SK-N-SH (cell line): ENCODE measurements at regions not wholly inside any gene's neighbourhood (a gene's known extent, or its start where the extent isn't known, plus 50 kb on each side); places are given as distances from the start of the nearest gene placed in this dataset.

ENCODE experiments used
- CTCF ChIA-PET: fragments of 300-600, 350-600 bp; formaldehyde crosslinking; extraction: SDS; loops from one replicate; lab custom pipeline; 2021; lab: Yijun Ruan, JAX
- POLR2A ChIA-PET: fragments of 350-600 bp; sonication (Branson Sonifier 250); formaldehyde crosslinking; extraction: SDS; loops from one replicate; lab custom pipeline; 2020; ENCODE audit warnings: antibody characterized with exemption, inconsistent platforms; lab: Yijun Ruan, JAX
- DNase-seq: peaks from one replicate; pipeline ENCODE4 v3.0.0; 2012
- H2AFZ ChIP-seq: fragments of 200-600 bp; sonication (generic); 2 replicates; pipeline ENCODE4 v1.8.1; 2016; ENCODE audit warnings: antibody characterized with exemption, mild to moderate bottlenecking, low read depth
- H3F3A ChIP-seq: fragments of 200-600 bp; sonication (generic); replicated peaks from 2 replicates; pipeline ENCODE3; 2016; ENCODE audit warnings: antibody characterized with exemption, mild to moderate bottlenecking; ENCODE audit not compliant: insufficient read depth
- H3K27ac ChIP-seq, 2 experiments: fragments of 200-500 bp in 1 of 2; fragments of 200-600 bp in 1 of 2; sonication (Bioruptor generic) in 1 of 2; sonication (generic), shearing (Covaris generic) in 1 of 2; 2 replicates each; pipeline versions ENCODE4 v1.5.1 to v1.6.1; 2014 to 2016; ENCODE audit warnings: low read depth in 2 of 2, inconsistent platforms in 1 of 2, low read length in 1 of 2, mild to moderate bottlenecking in 1 of 2, mixed read lengths in 1 of 2
- H3K27me3 ChIP-seq: fragments of 200-600 bp; sonication (generic), shearing (Covaris generic); 2 replicates; pipeline ENCODE4 v1.6.1; 2016; ENCODE audit warnings: mixed run types; ENCODE audit not compliant: insufficient read depth
- H3K36me3 ChIP-seq, 2 experiments: fragments of 200-500 bp in 1 of 2; fragments of 200-600 bp in 1 of 2; sonication (Bioruptor generic) in 1 of 2; sonication (generic) in 1 of 2; replicated peaks in 1 of 2; 2 replicates each; pipeline versions ENCODE3 to v1.5.1; 2014 to 2016; ENCODE audit warnings: low read length in 1 of 2, mild to moderate bottlenecking in 1 of 2; ENCODE audit not compliant: insufficient read depth in 2 of 2, control insufficient read depth in 1 of 2
- H3K4me1 ChIP-seq, 2 experiments: fragments of 200-500 bp in 1 of 2; fragments of 200-600 bp in 1 of 2; sonication (Bioruptor generic) in 1 of 2; sonication (generic), shearing (Covaris generic) in 1 of 2; 2 replicates each; pipeline versions ENCODE4 v1.5.1 to v1.6.1; 2014 to 2016; ENCODE audit warnings: low read depth in 1 of 2, low read length in 1 of 2, mixed run types in 1 of 2; ENCODE audit not compliant: insufficient read depth in 2 of 2, control insufficient read depth in 1 of 2
- H3K4me2 ChIP-seq: fragments of 200-600 bp; sonication (generic), shearing (Covaris generic); 2 replicates; pipeline ENCODE4 v1.6.1; 2017; ENCODE audit warnings: mixed run types
- H3K4me3 ChIP-seq, 2 experiments: fragments of 200-500 bp in 1 of 2; fragments of 200-600 bp in 1 of 2; sonication (Bioruptor generic) in 1 of 2; sonication (generic), shearing (Covaris generic) in 1 of 2; 2 replicates each; pipeline versions ENCODE4 v1.5.1 to v1.8.1; 2014 to 2016; ENCODE audit warnings: low read depth in 2 of 2, inconsistent platforms in 1 of 2, low read length in 1 of 2, mild to moderate bottlenecking in 1 of 2, mixed read lengths in 1 of 2, moderate library complexity in 1 of 2
- H3K79me2 ChIP-seq: fragments of 200-600 bp; sonication (generic); 2 replicates; pipeline ENCODE4 v1.8.1; 2017; ENCODE audit warnings: mild to moderate bottlenecking; ENCODE audit not compliant: insufficient read depth
- H3K9ac ChIP-seq: fragments of 200-600 bp; sonication (generic); 2 replicates; pipeline ENCODE4 v1.6.1; 2017; ENCODE audit warnings: mixed run types
- H3K9me2 ChIP-seq: fragments of 200-600 bp; sonication (generic); 2 replicates; pipeline ENCODE4 v1.6.1; 2017; ENCODE audit warnings: mixed run types
- H3K9me3 ChIP-seq: fragments of 200-600 bp; sonication (generic); 2 replicates; pipeline ENCODE4 v1.6.1; 2017; ENCODE audit warnings: mixed run types, mild to moderate bottlenecking, moderate library complexity
- H4K20me1 ChIP-seq: fragments of 200-600 bp; sonication (generic); 2 replicates; pipeline ENCODE4 v1.6.1; 2017; ENCODE audit warnings: mild to moderate bottlenecking, mixed run types; ENCODE audit not compliant: insufficient read depth
- ELF1 ChIP-seq: IDR thresholded peaks from 2 replicates; pipeline ENCODE4 v1.4.0; 2012
- EP300 ChIP-seq, 2 experiments: IDR thresholded peaks; 2 replicates each; pipeline versions ENCODE4 v1.4.0 to v1.6.1; 2012; ENCODE audit warnings: borderline replicate concordance in 1 of 2, low read depth in 1 of 2, low read length in 1 of 2
- FOXM1 ChIP-seq: IDR thresholded peaks from 2 replicates; pipeline ENCODE4 v1.4.0; 2012; ENCODE audit warnings: low read depth, mild to moderate bottlenecking
- GABPA ChIP-seq: IDR thresholded peaks from 2 replicates; pipeline ENCODE4 v1.4.0; 2012; ENCODE audit warnings: low read depth, mild to moderate bottlenecking
- GATA2 ChIP-seq: sonication (generic); formaldehyde crosslinking; IDR thresholded peaks from 2 replicates; pipeline ENCODE4 v1.5.0; 2020; ENCODE audit warnings: mild to moderate bottlenecking, missing genetic modification reagents
- MEF2A ChIP-seq: IDR thresholded peaks from 2 replicates; pipeline ENCODE4 v1.4.0; 2012; ENCODE audit warnings: low read depth, borderline replicate concordance
- POLR2AphosphoS5 ChIP-seq: IDR thresholded peaks from 2 replicates; pipeline ENCODE4 v1.6.1; 2012; ENCODE audit warnings: low read depth, low read length
- RAD21 ChIP-seq: IDR thresholded peaks from 2 replicates; pipeline ENCODE4 v1.6.1; 2012; ENCODE audit warnings: mild to moderate bottlenecking, low read length
- SIN3A ChIP-seq: IDR thresholded peaks from 2 replicates; pipeline ENCODE4 v1.6.1; 2012; ENCODE audit warnings: low read depth, mild to moderate bottlenecking, low read length, moderate library complexity, borderline replicate concordance
- TAF1 ChIP-seq: IDR thresholded peaks from 2 replicates; pipeline ENCODE4 v1.6.1; 2012; ENCODE audit warnings: low read depth, mild to moderate bottlenecking, low read length, moderate library complexity, borderline replicate concordance
- TCF12 ChIP-seq: IDR thresholded peaks from 2 replicates; pipeline ENCODE4 v1.4.0; 2012
- WGBS: methylation state at CpG from one replicate; pipeline ENCODE4 v1.1.6; 2017; ENCODE audit warnings: low lambda C conversion rate; 5-methylcytosine and 5-hydroxymethylcytosine counted together
- TF ChIP-seq, protein P1 (sequence below): IDR thresholded peaks from 2 replicates; pipeline ENCODE4 v1.6.1; 2012; ENCODE audit warnings: mild to moderate bottlenecking, low read depth, low read length, moderate library complexity
- TF ChIP-seq, protein P2 (sequence below): IDR thresholded peaks from 2 replicates; pipeline ENCODE4 v1.4.0; 2012; ENCODE audit warnings: low read depth
- TF ChIP-seq, protein P3 (sequence below): fragments of 150-350 bp; IDR thresholded peaks from 2 replicates; pipeline ENCODE4 v1.6.1; 2017; ENCODE audit warnings: antibody characterized with exemption, low read length, low read depth, borderline replicate concordance
- TF ChIP-seq, protein P4 (sequence below): IDR thresholded peaks from 2 replicates; pipeline ENCODE4 v1.4.0; 2012; ENCODE audit warnings: low read depth, borderline replicate concordance
- TF ChIP-seq, protein P5 (sequence below): IDR thresholded peaks from 2 replicates; pipeline ENCODE4; 2012

DNA sequence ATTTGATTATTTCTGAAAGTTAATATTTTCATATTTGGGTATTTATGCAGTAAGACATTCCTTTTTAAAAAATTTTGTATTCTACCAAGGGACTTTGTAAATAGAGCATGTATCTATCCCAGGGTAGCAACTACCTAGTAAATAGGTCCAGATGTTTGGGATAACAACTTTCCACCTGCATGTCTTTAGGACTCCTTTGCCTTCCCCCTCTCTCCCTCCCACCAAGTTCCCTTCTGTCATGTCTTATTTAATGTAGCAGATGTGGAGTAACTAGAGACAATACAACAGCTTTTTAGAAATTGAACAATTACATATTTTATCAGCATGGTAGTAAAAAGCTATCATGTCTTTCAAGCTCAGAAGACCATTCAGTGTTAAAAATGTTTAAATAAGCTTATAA is 821.0 kb downstream of the C4orf33 start:
- Histone ChIP-seq H3K9me3 (no peaks in the 10 kb centered on the region), H3K4me1 (no peaks in the 10 kb centered on the region), H3K36me3 (no peaks in the 10 kb centered on the region), H3K27me3 (no peaks in the 10 kb centered on the region), H3K27ac (no peak overlapping the region), H3K4me2 (no peak overlapping the region), H3K79me2 (no peaks in the 10 kb centered on the region), H3K9ac (no peak overlapping the region), H3K9me2 (no peaks in the 10 kb centered on the region), H3K4me3 (no peak overlapping the region), H3F3A (no peaks in the 10 kb centered on the region), H2AFZ (no peak overlapping the region), H4K20me1 (no peaks in the 10 kb centered on the region)
- TF ChIP-seq, protein P1, sequence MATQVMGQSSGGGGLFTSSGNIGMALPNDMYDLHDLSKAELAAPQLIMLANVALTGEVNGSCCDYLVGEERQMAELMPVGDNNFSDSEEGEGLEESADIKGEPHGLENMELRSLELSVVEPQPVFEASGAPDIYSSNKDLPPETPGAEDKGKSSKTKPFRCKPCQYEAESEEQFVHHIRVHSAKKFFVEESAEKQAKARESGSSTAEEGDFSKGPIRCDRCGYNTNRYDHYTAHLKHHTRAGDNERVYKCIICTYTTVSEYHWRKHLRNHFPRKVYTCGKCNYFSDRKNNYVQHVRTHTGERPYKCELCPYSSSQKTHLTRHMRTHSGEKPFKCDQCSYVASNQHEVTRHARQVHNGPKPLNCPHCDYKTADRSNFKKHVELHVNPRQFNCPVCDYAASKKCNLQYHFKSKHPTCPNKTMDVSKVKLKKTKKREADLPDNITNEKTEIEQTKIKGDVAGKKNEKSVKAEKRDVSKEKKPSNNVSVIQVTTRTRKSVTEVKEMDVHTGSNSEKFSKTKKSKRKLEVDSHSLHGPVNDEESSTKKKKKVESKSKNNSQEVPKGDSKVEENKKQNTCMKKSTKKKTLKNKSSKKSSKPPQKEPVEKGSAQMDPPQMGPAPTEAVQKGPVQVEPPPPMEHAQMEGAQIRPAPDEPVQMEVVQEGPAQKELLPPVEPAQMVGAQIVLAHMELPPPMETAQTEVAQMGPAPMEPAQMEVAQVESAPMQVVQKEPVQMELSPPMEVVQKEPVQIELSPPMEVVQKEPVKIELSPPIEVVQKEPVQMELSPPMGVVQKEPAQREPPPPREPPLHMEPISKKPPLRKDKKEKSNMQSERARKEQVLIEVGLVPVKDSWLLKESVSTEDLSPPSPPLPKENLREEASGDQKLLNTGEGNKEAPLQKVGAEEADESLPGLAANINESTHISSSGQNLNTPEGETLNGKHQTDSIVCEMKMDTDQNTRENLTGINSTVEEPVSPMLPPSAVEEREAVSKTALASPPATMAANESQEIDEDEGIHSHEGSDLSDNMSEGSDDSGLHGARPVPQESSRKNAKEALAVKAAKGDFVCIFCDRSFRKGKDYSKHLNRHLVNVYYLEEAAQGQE: no peak
- TF ChIP-seq GABPA: no peak
- no peak for TF ChIP-seq FOXM1
- TF ChIP-seq ELF1: no peak
- TF ChIP-seq, protein P2, sequence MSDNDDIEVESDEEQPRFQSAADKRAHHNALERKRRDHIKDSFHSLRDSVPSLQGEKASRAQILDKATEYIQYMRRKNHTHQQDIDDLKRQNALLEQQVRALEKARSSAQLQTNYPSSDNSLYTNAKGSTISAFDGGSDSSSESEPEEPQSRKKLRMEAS: no peak
- no peak for TF ChIP-seq POLR2AphosphoS5
- no peak for DNase-seq
- POLR2A ChIA-PET: no interaction called here
- CTCF ChIA-PET: no interaction called here

DNA sequence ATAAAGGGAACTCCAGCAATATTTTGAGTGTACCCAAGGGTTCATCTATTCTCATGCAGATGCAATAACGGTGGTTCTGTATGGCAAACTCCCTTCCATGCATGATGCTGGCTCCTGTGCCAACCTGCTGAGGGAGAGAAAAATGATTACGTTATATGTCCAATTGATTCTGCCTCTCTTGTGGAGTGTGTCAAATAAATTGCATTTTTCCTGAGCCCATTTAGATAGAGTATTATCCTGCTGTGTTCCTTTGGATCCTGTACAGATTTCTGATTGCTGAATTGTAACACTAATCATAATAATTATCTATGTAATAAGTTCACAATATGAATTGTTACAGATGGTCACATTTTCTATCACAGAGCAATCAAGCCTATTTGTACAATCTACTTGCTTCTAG is 821.7 kb downstream of the C4orf33 start:
- Histone ChIP-seq H3F3A (no peaks in the 10 kb centered on the region), H3K9ac (no peak overlapping the region), H3K4me2 (no peak overlapping the region), H3K9me3 (no peaks in the 10 kb centered on the region), H3K4me1 (no peaks in the 10 kb centered on the region), H4K20me1 (no peaks in the 10 kb centered on the region), H3K79me2 (no peaks in the 10 kb centered on the region), H3K27ac (no peak overlapping the region), H3K36me3 (no peaks in the 10 kb centered on the region), H3K9me2 (no peaks in the 10 kb centered on the region), H3K27me3 (no peaks in the 10 kb centered on the region), H3K4me3 (no peak overlapping the region), H2AFZ (no peak overlapping the region)
- 7% methylated on average over 2 of the region's 2 CpGs for WGBS
- POLR2A ChIA-PET: no interaction called here
- no peak for DNase-seq
- CTCF ChIA-PET: no interaction called here
- TF ChIP-seq, protein P3, sequence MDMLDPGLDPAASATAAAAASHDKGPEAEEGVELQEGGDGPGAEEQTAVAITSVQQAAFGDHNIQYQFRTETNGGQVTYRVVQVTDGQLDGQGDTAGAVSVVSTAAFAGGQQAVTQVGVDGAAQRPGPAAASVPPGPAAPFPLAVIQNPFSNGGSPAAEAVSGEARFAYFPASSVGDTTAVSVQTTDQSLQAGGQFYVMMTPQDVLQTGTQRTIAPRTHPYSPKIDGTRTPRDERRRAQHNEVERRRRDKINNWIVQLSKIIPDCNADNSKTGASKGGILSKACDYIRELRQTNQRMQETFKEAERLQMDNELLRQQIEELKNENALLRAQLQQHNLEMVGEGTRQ: no peak
- no peak for TF ChIP-seq RAD21
- no peak for TF ChIP-seq TCF12
- TF ChIP-seq SIN3A: no peak
- TF ChIP-seq, protein P1: no peak
- TF ChIP-seq, protein P4, sequence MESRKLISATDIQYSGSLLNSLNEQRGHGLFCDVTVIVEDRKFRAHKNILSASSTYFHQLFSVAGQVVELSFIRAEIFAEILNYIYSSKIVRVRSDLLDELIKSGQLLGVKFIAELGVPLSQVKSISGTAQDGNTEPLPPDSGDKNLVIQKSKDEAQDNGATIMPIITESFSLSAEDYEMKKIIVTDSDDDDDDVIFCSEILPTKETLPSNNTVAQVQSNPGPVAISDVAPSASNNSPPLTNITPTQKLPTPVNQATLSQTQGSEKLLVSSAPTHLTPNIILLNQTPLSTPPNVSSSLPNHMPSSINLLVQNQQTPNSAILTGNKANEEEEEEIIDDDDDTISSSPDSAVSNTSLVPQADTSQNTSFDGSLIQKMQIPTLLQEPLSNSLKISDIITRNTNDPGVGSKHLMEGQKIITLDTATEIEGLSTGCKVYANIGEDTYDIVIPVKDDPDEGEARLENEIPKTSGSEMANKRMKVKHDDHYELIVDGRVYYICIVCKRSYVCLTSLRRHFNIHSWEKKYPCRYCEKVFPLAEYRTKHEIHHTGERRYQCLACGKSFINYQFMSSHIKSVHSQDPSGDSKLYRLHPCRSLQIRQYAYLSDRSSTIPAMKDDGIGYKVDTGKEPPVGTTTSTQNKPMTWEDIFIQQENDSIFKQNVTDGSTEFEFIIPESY: no peak
- no peak for TF ChIP-seq GATA2
- TF ChIP-seq MEF2A: no peak
- TF ChIP-seq EP300 (IDR thresholded peaks at IDR 0.05; ENCODE audit: borderline replicate concordance in 1 of 2, low read depth in 1 of 2, low read length in 1 of 2): no peak
- no peak for TF ChIP-seq TAF1
- TF ChIP-seq, protein P5, sequence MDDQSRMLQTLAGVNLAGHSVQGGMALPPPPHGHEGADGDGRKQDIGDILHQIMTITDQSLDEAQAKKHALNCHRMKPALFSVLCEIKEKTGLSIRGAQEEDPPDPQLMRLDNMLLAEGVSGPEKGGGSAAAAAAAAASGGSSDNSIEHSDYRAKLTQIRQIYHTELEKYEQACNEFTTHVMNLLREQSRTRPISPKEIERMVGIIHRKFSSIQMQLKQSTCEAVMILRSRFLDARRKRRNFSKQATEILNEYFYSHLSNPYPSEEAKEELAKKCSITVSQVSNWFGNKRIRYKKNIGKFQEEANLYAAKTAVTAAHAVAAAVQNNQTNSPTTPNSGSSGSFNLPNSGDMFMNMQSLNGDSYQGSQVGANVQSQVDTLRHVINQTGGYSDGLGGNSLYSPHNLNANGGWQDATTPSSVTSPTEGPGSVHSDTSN: no peak
